Body of pancreas (tissue), 4 donors: ENCODE measurements at regions not wholly inside any gene's neighbourhood (a gene's known extent, or its start where the extent isn't known, plus 50 kb on each side); places are given as distances from the start of the nearest gene placed in this dataset.

Source experiments
- CTCF ChIP-seq, 7 experiments: fragments of 450-650 bp in 4 of 7; fragments of 200-600 bp in 3 of 7; sonication (generic) in 3 of 7; IDR thresholded peaks; one replicate each; pipeline ENCODE4 v1.5.1; 2016 to 2019; ENCODE audit warnings: antibody characterized with exemption in 7 of 7
- POLR2A ChIP-seq, 3 donors: fragments of 450-650 bp; IDR thresholded peaks; one replicate each; pipeline ENCODE4 v1.6.1; 2016; ENCODE audit warnings: antibody characterized with exemption in 3 of 3, mild to moderate bottlenecking in 2 of 3

- TF ChIP-seq POLR2A (IDR thresholded peaks at IDR 0.05) (no peak), CTCF (IDR thresholded peaks at IDR 0.05) (no peak)
These were observed 162.9 kb downstream of the ZDHHC21 start for GRCh38 chr9:14530366-14530765.
